GM13976 (cell line): ENCODE measurements at regions not wholly inside any gene's neighbourhood (a gene's known extent, or its start where the extent isn't known, plus 50 kb on each side); places are given as distances from the start of the nearest gene placed in this dataset.

Experiments used
- DNase-seq: peaks from one replicate; pipeline ENCODE4 v3.0.0; 2012; ENCODE audit warnings: low spot score
- CTCF ChIP-seq: IDR thresholded peaks from 2 replicates; pipeline ENCODE4 v1.5.1; 2012; ENCODE audit warnings: borderline replicate concordance, mild to moderate bottlenecking; ENCODE audit not compliant: insufficient read depth; ENCODE audit errors: extremely low read depth, missing control alignments, control extremely low read depth
- in situ Hi-C: fragments of 300-500 bp; cut with MboI; formaldehyde crosslinking; loops from one replicate; pipeline ENCODE4 v1.12.0; 2022; ENCODE audit warnings: low sequenced_read_pairs, mixed read lengths, inconsistent platforms; ENCODE audit not compliant: unreplicated experiment

- no peak for DNase-seq
- in situ Hi-C loops = no loop called here
- TF ChIP-seq CTCF = no peak
Observed at GRCh38 chr13:78325585-78325984, 277.8 kb downstream of the POU4F1 start.

GRCh38 chr13:78323848-78324247 lies 279.5 kb downstream of the POU4F1 start:
- no peak for TF ChIP-seq CTCF
- no peak for DNase-seq
- in situ Hi-C loops = no loop called here

- in situ Hi-C loops = no loop called here
- DNase-seq = no peak
- no peak for TF ChIP-seq CTCF
Observed at GRCh38 chr13:78323040-78323439, 280.3 kb downstream of the POU4F1 start.

- in situ Hi-C loops = no loop called here
- DNase-seq = no peak
- TF ChIP-seq CTCF = no peak
Observed at GRCh38 chr13:78319101-78319627, 284.2 kb downstream of the POU4F1 start.

GRCh38 chr13:78317030-78317429 lies 286.3 kb downstream of the POU4F1 start:
- TF ChIP-seq CTCF = peak; percentile 12
- in situ Hi-C loops = no loop called here
- no peak for DNase-seq

- in situ Hi-C loops = no loop called here
- DNase-seq = no peak
- no peak for TF ChIP-seq CTCF
Observed at GRCh38 chr13:78309497-78310180, 293.7 kb downstream of the POU4F1 start.
